Chondrocyte (in vitro differentiated cells): ENCODE measurements at regions not wholly inside any gene's neighbourhood (a gene's known extent, or its start where the extent isn't known, plus 50 kb on each side); places are given as distances from the start of the nearest gene placed in this dataset.

Experiments used
- DNase-seq: peaks from one replicate; pipeline ENCODE4 v3.0.0; 2021; ENCODE audit warnings: mixed read lengths, low spot score
- H3K27ac Mint-ChIP-seq: one replicate; pipeline ENCODE4 v1.8.0; 2021; ENCODE audit warnings: mild to moderate bottlenecking, moderate library complexity, mixed read lengths; ENCODE audit not compliant: unreplicated experiment
- H3K27me3 Mint-ChIP-seq: 2 replicates; pipeline ENCODE4 v1.8.0; 2021; ENCODE audit warnings: low read depth, mixed read lengths
- H3K36me3 Mint-ChIP-seq: 2 replicates; pipeline ENCODE4 v1.8.0; 2021; ENCODE audit warnings: low read depth, mixed read lengths
- H3K4me1 Mint-ChIP-seq: 2 replicates; pipeline ENCODE4 v1.8.0; 2021; ENCODE audit warnings: low read depth, mild to moderate bottlenecking, mixed read lengths
- H3K4me3 Mint-ChIP-seq: one replicate; pipeline ENCODE4 v1.8.0; 2021; ENCODE audit warnings: mild to moderate bottlenecking, moderate library complexity, mixed read lengths; ENCODE audit not compliant: unreplicated experiment
- H3K9me3 Mint-ChIP-seq: 2 replicates; pipeline ENCODE4 v1.8.0; 2021; ENCODE audit warnings: low read depth, mixed read lengths
- CTCF ChIP-seq: fragments of 200-600 bp; sonication (generic); IDR thresholded peaks from 2 replicates; pipeline ENCODE4 v1.5.0; 2021; ENCODE audit warnings: antibody characterized with exemption, mild to moderate bottlenecking, moderate library complexity

GRCh38 chr3:165476399-165477060, 280.3 kb upstream of the SLITRK3 start:
- Mint-ChIP-seq H3K4me1 (no peaks in the 10 kb centered on the region), H3K4me3 (no peak overlapping the region)

GRCh38 chr3:165466856-165467255, 270.7 kb upstream of the SLITRK3 start:
- Mint-ChIP-seq H3K4me1 (no peaks in the 10 kb centered on the region), H3K9me3 (peaks cover 7% of the 10 kb centered on the region), H3K4me3 (no peak overlapping the region), H3K27ac (no peak overlapping the region), H3K36me3 (peaks cover 4% of the 10 kb centered on the region), H3K27me3 (no peaks in the 10 kb centered on the region)
- TF ChIP-seq CTCF, result no peak
- DNase-seq, result no peak

More at GRCh38 chr3:165476399-165477060, 280.3 kb upstream of the SLITRK3 start:
- H3K27ac Mint-ChIP-seq, result no peak overlapping the region
- no peak for DNase-seq
- no peak for TF ChIP-seq CTCF
- H3K36me3 Mint-ChIP-seq, result no peaks in the 10 kb centered on the region
- no peaks in the 10 kb centered on the region for H3K27me3 Mint-ChIP-seq
- peaks cover 11% of the 10 kb centered on the region for H3K9me3 Mint-ChIP-seq

- Mint-ChIP-seq H3K9me3 (no peaks in the 10 kb centered on the region), H3K4me1 (no peaks in the 10 kb centered on the region), H3K27ac (no peak overlapping the region), H3K27me3 (peaks cover under 1% of the 10 kb centered on the region), H3K36me3 (no peaks in the 10 kb centered on the region), H3K4me3 (no peak overlapping the region)
- DNase-seq, result no peak
- no peak for TF ChIP-seq CTCF
Measured at GRCh38 chr3:165464736-165465135, 268.6 kb upstream of the SLITRK3 start.

GRCh38 chr3:165463531-165463930, 267.3 kb upstream of the SLITRK3 start:
- Mint-ChIP-seq H3K9me3 (no peaks in the 10 kb centered on the region), H3K36me3 (no peaks in the 10 kb centered on the region), H3K4me1 (no peaks in the 10 kb centered on the region), H3K27me3 (peaks cover 3% of the 10 kb centered on the region), H3K4me3 (no peak overlapping the region), H3K27ac (no peak overlapping the region)
- no peak for DNase-seq
- no peak for TF ChIP-seq CTCF

- Mint-ChIP-seq H3K9me3 (no peaks in the 10 kb centered on the region), H3K4me1 (no peaks in the 10 kb centered on the region), H3K27ac (no peak overlapping the region), H3K27me3 (peaks cover 3% of the 10 kb centered on the region), H3K36me3 (no peaks in the 10 kb centered on the region), H3K4me3 (no peak overlapping the region)
- DNase-seq, result no peak
- TF ChIP-seq CTCF, result no peak
Measured at GRCh38 chr3:165462636-165463334, 266.6 kb upstream of the SLITRK3 start.
